Upper lobe of right lung (tissue), 1 donor: ENCODE measurements at regions not wholly inside any gene's neighbourhood (a gene's known extent, or its start where the extent isn't known, plus 50 kb on each side); places are given as distances from the start of the nearest gene placed in this dataset.

ENCODE experiments used
- ATAC-seq: fragments of 200-7000 bp; cut with Tn5 transposase; one replicate; pipeline ENCODE4 v1.9.1; 2020; ENCODE audit warnings: mild to moderate bottlenecking, moderate library complexity
- DNase-seq: peaks from one replicate; pipeline ENCODE4 v3.0.0-alpha.2; 2020
- H3K27ac ChIP-seq: fragments of 200-600 bp; one replicate; pipeline ENCODE4 v1.8.0; 2022
- H3K27me3 ChIP-seq: fragments of 200-600 bp; one replicate; pipeline ENCODE4 v1.8.0; 2022; ENCODE audit warnings: mild to moderate bottlenecking
- H3K36me3 ChIP-seq: fragments of 200-600 bp; one replicate; pipeline ENCODE4 v1.8.0; 2022
- H3K4me1 ChIP-seq: fragments of 200-600 bp; one replicate; pipeline ENCODE4 v1.8.0; 2022
- H3K4me3 ChIP-seq: fragments of 200-600 bp; one replicate; pipeline ENCODE4 v1.8.0; 2022; ENCODE audit warnings: mild to moderate bottlenecking
- H3K9me3 ChIP-seq: fragments of 200-600 bp; one replicate; pipeline ENCODE4 v1.8.0; 2022
- CTCF ChIP-seq: fragments of 200-600 bp; IDR thresholded peaks from one replicate; pipeline ENCODE4 v1.8.0; 2022; ENCODE audit warnings: antibody characterized with exemption
- intact Hi-C: fragments of 100-400 bp; cut with DNase I; formaldehyde crosslinking; loops from one replicate; pipeline ENCODE4 v1.11.0; 2022
- donor health status: DM: no; HTN: yes; CAD: no; lungs with severe emphysema.

- intact Hi-C loops = no loop called here
- ATAC-seq = no peak
- no peaks in the 10 kb centered on the region for H3K27me3 ChIP-seq
Measured at GRCh38 chr6:140609321-140609720, 1234.9 kb upstream of the CITED2 start.

GRCh38 chr6:140604786-140605185, 1230.3 kb upstream of the CITED2 start:
- TF ChIP-seq CTCF = no peak
- intact Hi-C loops = no loop called here
- ATAC-seq (no peak), DNase-seq (no peak)
- Histone ChIP-seq H3K27me3 (no peaks in the 10 kb centered on the region), H3K36me3 (no peaks in the 10 kb centered on the region), H3K4me3 (no peak overlapping the region), H3K9me3 (no peaks in the 10 kb centered on the region), H3K4me1 (no peaks in the 10 kb centered on the region), H3K27ac (no peak overlapping the region)

More at GRCh38 chr6:140609321-140609720, 1234.9 kb upstream of the CITED2 start:
- Histone ChIP-seq H3K4me1 (no peaks in the 10 kb centered on the region), H3K4me3 (no peak overlapping the region), H3K9me3 (no peaks in the 10 kb centered on the region), H3K36me3 (no peaks in the 10 kb centered on the region), H3K27ac (no peak overlapping the region)
- no peak for DNase-seq
- TF ChIP-seq CTCF = no peak

GRCh38 chr6:140602431-140603248, 1228.2 kb upstream of the CITED2 start:
- Histone ChIP-seq H3K36me3 (no peaks in the 10 kb centered on the region), H3K4me3 (no peak overlapping the region), H3K4me1 (no peaks in the 10 kb centered on the region), H3K27me3 (no peaks in the 10 kb centered on the region), H3K27ac (no peak overlapping the region), H3K9me3 (no peaks in the 10 kb centered on the region)
- intact Hi-C loops = no loop called here
- ATAC-seq (no peak), DNase-seq (no peak)
- no peak for TF ChIP-seq CTCF

GRCh38 chr6:140601021-140601808, 1226.8 kb upstream of the CITED2 start:
- no peak for TF ChIP-seq CTCF
- no peak overlapping the region for H3K27ac ChIP-seq

GRCh38 chr6:140599916-140600315, 1225.5 kb upstream of the CITED2 start:
- intact Hi-C loops = no loop called here
- H3K36me3 ChIP-seq = no peaks in the 10 kb centered on the region
- ATAC-seq (no peak), DNase-seq (no peak)
- TF ChIP-seq CTCF = no peak
- H3K4me1 ChIP-seq = no peaks in the 10 kb centered on the region
- H3K9me3 ChIP-seq = no peaks in the 10 kb centered on the region
- H3K4me3 ChIP-seq = no peak overlapping the region
- H3K27me3 ChIP-seq = no peaks in the 10 kb centered on the region
- no peak overlapping the region for H3K27ac ChIP-seq

More at GRCh38 chr6:140601021-140601808, 1226.8 kb upstream of the CITED2 start:
- H3K4me1 ChIP-seq = no peaks in the 10 kb centered on the region
- no peaks in the 10 kb centered on the region for H3K27me3 ChIP-seq
- DNase-seq (no peak), ATAC-seq (no peak)
- no peak overlapping the region for H3K4me3 ChIP-seq
- no peaks in the 10 kb centered on the region for H3K36me3 ChIP-seq
- no peaks in the 10 kb centered on the region for H3K9me3 ChIP-seq
- intact Hi-C loops = no loop called here
